Coronary artery (tissue), 2 donors: ENCODE measurements at regions not wholly inside any gene's neighbourhood (a gene's known extent, or its start where the extent isn't known, plus 50 kb on each side); places are given as distances from the start of the nearest gene placed in this dataset.

Experiments
- DNase-seq: peaks from one replicate; pipeline ENCODE4 v3.0.0-alpha.2; 2017; ENCODE audit warnings: low spot score
- H3K27ac ChIP-seq, 2 donors: fragments of 200-600 bp; sonication (generic); one replicate each; pipeline ENCODE4 v1.5.1; 2016 to 2019
- H3K4me3 ChIP-seq: fragments of 200-600 bp; sonication (generic); 2 replicates; pipeline ENCODE4 v1.5.1; 2016; ENCODE audit warnings: mild to moderate bottlenecking, moderate library complexity
- CTCF ChIP-seq: fragments of 200-600 bp; sonication (generic); IDR thresholded peaks from one replicate; pipeline ENCODE4 v1.5.1; 2019; ENCODE audit warnings: antibody characterized with exemption

GRCh38 chr22:27540247-27540646, 261.3 kb downstream of the MN1 start:
- no peak for TF ChIP-seq CTCF
- no peak overlapping the region for H3K27ac ChIP-seq

GRCh38 chr22:27540656-27541396, 260.7 kb downstream of the MN1 start:
- Histone ChIP-seq H3K27ac (no peak overlapping the region), H3K4me3 (no peak overlapping the region)
- no peak for TF ChIP-seq CTCF
- no peak for DNase-seq

More at GRCh38 chr22:27540247-27540646, 261.3 kb downstream of the MN1 start:
- DNase-seq = no peak
- no peak overlapping the region for H3K4me3 ChIP-seq

- Histone ChIP-seq H3K4me3 (no peak overlapping the region), H3K27ac (no peak overlapping the region)
- TF ChIP-seq CTCF = no peak
- no peak for DNase-seq
These were observed 259.7 kb downstream of the MN1 start for GRCh38 chr22:27541836-27542235.

GRCh38 chr22:27542602-27543001, 259.0 kb downstream of the MN1 start:
- Histone ChIP-seq H3K4me3 (no peak overlapping the region), H3K27ac (no peak overlapping the region)
- DNase-seq = no peak
- TF ChIP-seq CTCF = no peak

- Histone ChIP-seq H3K4me3 (no peak overlapping the region), H3K27ac (no peak overlapping the region)
- TF ChIP-seq CTCF = no peak
- no peak for DNase-seq
These were observed 258.1 kb downstream of the MN1 start for GRCh38 chr22:27543460-27543859.

- Histone ChIP-seq H3K4me3 (no peak overlapping the region), H3K27ac (no peak overlapping the region)
- DNase-seq = no peak
- no peak for TF ChIP-seq CTCF
These were observed 256.5 kb downstream of the MN1 start for GRCh38 chr22:27545085-27545484.

GRCh38 chr22:27546157-27546935, 255.2 kb downstream of the MN1 start:
- Histone ChIP-seq H3K27ac (no peak overlapping the region), H3K4me3 (no peak overlapping the region)
- DNase-seq = no peak
- no peak for TF ChIP-seq CTCF
